Testis (tissue), 2 donors: ENCODE measurements at regions not wholly inside any gene's neighbourhood (a gene's known extent, or its start where the extent isn't known, plus 50 kb on each side); places are given as distances from the start of the nearest gene placed in this dataset.

Source experiments
- POLR2A ChIP-seq: fragments of 450-650 bp; IDR thresholded peaks from one replicate; pipeline ENCODE4 v1.6.1; 2017; ENCODE audit warnings: antibody characterized with exemption, mild to moderate bottlenecking, moderate library complexity
- TF ChIP-seq, protein P1 (sequence below), 3 experiments: fragments of 450-650 bp in 2 of 3; fragments of 200-600 bp in 1 of 3; sonication (generic) in 1 of 3; IDR thresholded peaks; one replicate each; pipeline ENCODE4 v1.5.1; 2016 to 2019; ENCODE audit warnings: antibody characterized with exemption in 3 of 3, mild to moderate bottlenecking in 2 of 3, moderate library complexity in 1 of 3

DNA sequence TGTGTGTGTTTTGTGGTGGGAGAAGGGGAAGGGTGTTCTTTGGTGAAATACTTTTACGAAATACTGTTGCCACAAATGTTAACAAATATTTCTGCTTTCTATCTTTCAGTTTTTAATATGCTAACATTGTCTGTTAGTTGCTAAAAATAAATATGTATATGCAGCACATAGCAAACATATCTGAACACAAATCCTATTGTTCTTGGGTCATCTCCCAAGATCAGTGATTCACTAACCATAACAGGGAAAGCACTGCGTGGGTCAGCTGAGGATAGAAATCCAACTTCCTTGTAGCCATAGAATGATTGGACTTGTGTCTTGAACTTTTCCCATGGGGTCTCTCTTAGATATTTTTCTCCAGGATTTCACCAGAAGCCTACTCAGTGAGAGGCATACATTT, 250.3 kb upstream of the FAM47A start:
- TF ChIP-seq, protein P1, sequence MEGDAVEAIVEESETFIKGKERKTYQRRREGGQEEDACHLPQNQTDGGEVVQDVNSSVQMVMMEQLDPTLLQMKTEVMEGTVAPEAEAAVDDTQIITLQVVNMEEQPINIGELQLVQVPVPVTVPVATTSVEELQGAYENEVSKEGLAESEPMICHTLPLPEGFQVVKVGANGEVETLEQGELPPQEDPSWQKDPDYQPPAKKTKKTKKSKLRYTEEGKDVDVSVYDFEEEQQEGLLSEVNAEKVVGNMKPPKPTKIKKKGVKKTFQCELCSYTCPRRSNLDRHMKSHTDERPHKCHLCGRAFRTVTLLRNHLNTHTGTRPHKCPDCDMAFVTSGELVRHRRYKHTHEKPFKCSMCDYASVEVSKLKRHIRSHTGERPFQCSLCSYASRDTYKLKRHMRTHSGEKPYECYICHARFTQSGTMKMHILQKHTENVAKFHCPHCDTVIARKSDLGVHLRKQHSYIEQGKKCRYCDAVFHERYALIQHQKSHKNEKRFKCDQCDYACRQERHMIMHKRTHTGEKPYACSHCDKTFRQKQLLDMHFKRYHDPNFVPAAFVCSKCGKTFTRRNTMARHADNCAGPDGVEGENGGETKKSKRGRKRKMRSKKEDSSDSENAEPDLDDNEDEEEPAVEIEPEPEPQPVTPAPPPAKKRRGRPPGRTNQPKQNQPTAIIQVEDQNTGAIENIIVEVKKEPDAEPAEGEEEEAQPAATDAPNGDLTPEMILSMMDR (IDR thresholded peaks at IDR 0.05) = no peak
- no peak for TF ChIP-seq POLR2A
